ENCODE measurements at regions not wholly inside any gene's neighbourhood (a gene's known extent, or its start where the extent isn't known, plus 50 kb on each side); places are given as distances from the start of the nearest gene placed in this dataset.

DNA sequence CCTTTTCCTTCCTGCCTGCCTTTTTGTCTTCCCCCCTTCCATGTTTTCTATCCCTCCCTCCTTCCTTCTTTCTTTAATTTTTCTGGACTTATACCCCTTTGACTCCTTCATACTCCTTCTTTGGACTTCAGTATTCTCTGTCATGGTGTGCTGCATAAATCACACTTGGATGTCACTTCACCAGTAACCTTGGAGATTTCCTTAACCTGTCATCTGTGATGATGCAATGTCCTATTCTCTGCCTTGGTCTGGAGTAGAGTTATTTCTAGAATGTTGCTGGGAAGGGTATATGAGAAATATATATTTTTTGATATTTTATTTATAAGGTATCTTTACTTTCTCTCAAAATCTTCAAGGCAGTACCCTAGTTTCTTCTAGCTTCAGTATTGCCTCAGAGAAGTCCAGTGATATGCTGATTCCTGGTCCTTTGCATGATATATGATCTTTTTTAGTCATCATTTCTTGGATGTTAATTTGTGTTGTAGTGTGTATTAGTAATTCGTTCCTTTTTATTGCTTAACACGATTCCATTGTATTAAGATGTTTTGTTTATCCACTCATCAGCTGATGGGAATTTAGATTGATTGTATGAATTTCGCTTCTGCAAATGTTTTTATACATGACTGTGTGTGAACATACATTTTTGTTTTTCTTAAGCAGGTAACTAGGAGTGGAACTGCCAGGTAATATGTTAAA, 206.9 kb upstream of the MBL2 start:
- TF ChIP-seq, protein P1, sequence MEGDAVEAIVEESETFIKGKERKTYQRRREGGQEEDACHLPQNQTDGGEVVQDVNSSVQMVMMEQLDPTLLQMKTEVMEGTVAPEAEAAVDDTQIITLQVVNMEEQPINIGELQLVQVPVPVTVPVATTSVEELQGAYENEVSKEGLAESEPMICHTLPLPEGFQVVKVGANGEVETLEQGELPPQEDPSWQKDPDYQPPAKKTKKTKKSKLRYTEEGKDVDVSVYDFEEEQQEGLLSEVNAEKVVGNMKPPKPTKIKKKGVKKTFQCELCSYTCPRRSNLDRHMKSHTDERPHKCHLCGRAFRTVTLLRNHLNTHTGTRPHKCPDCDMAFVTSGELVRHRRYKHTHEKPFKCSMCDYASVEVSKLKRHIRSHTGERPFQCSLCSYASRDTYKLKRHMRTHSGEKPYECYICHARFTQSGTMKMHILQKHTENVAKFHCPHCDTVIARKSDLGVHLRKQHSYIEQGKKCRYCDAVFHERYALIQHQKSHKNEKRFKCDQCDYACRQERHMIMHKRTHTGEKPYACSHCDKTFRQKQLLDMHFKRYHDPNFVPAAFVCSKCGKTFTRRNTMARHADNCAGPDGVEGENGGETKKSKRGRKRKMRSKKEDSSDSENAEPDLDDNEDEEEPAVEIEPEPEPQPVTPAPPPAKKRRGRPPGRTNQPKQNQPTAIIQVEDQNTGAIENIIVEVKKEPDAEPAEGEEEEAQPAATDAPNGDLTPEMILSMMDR (conservative IDR thresholded peaks at IDR 0.05), result no peak
- TF ChIP-seq EZH2 (IDR thresholded peaks at IDR 0.05; ENCODE audit: low read depth), result no peak
